ENCODE measurements at regions not wholly inside any gene's neighbourhood (a gene's known extent, or its start where the extent isn't known, plus 50 kb on each side); places are given as distances from the start of the nearest gene placed in this dataset.

DNA sequence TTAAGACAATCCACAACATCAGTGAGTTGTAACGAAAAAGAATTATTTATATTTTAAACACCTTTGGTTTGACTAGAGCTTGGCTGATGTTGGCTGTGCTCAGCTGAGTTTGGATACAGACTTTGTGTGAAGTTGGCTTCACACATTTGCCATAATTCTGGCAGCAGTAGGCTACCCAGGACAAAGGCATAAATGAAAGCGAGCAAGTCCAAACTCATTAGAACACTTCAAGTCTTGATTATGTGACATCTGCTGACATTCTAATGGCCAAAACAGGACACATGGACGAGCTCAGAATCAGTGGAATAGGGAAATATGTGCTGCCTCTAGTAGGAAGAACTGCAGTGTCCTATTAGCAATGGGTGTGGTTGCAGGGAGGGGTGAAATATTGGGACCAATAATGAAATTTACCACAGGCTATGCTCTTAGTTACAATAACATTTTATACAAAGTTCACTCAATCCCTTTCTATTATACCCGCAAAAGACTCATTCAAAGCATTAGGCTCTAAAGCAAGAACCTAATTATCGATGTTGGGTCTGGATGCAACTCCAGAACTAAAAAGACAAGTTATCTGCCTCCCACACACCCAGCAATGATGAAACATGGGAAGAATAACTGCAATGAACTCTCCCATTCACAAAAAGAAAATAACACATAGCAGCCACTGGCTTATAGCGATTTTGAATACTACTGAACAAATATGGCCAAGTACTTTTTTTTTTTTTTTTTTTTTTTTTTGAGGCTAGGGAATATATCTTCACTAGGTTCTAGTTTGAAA is 493.9 kb upstream of the RASGRP1 start:
- no peak for DNase-seq (ENCODE audit: low spot score in 2 of 2)

DNA sequence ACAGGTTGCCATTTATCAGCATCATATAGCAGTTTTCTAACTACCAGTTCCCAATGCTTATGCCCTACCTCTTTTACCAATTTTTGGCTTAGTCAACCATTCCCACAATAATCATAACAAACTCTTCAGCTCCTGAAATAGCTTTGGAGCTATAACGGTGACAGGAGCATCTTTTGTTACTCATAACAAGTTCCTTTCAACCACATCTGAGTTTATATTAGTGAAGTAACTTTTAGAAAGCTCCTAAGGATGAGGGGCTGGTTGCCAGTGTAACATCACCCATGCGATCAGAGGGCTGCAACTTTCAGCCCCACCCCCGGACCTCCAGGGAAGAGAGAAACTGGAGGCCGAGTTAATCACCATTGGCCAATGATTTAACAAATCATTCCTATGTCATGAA is 495.3 kb upstream of the RASGRP1 start:
- DNase-seq (ENCODE audit: low spot score in 2 of 2) (no peak), FAIRE-seq (no peak)

More for the DNA sequence above, 493.9 kb upstream of the RASGRP1 start:
- no peak for FAIRE-seq

GRCh38 chr15:39061952-39062464 is 497.4 kb upstream of the RASGRP1 start:
- DNase-seq (ENCODE audit: low spot score in 2 of 2) = no peak
- no peak for FAIRE-seq

- FAIRE-seq = no peak
Observed at GRCh38 chr15:39066677-39067076, 502.1 kb upstream of the RASGRP1 start.

DNA sequence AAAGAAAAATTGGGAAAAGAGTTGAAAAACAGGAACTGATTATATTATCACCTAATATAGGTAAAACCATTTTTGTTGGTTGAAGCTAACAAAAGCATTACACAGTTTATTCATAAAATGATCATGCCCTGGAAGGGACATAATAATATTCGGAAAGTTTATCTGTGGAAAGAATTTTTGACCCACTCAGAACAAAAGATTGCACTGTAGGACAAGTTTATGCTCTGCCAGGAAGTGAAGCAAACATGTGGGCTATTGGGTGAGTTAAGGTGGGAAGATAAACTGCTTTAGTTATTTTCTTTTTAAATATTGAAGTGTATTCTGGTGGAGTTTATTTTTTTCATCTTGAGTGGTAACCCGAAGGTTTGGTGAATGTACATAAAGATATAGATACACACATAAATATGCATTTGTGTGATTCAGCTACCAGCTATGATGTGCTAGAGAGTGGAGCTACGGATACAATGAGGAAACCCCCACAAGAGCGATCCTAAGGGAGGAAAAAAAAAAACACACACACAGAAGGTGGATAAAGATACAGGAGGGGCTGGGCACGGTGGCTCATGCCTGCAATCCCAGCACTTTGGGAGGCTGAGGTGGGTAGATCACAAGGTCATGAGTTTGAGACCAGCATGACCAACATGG is 506.4 kb upstream of the THBS1 start:
- DNase-seq (ENCODE audit: low spot score in 2 of 2) (no peak), FAIRE-seq (no peak)

More at GRCh38 chr15:39066677-39067076, 502.1 kb upstream of the RASGRP1 start:
- no peak for DNase-seq (ENCODE audit: low spot score in 2 of 2)

DNA sequence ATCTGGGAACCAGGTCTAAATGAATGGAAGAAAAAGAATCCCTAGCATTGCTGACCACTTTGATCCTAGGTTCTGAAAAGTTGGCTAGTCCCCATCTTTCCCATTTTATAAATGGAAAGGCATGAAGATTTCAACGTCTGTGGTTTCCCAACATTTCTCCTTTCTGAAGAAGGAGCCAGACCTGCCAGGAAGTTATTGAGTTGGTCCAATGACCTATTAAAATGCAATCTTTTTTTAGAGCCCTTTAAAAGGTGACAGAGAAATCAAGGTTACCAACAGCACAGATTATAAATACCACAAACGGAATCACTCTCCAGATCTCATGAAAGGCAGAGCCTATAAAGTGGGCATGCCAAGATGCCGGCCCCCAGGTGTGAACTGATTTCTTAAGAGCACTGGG is 505.6 kb upstream of the THBS1 start:
- DNase-seq (ENCODE audit: low spot score in 2 of 2) = no peak

GRCh38 chr15:39075756-39076341 is 505.0 kb upstream of the THBS1 start:
- DNase-seq (ENCODE audit: low spot score in 2 of 2) (no peak), FAIRE-seq (no peak)

More for the DNA sequence above, 505.6 kb upstream of the THBS1 start:
- FAIRE-seq = no peak

DNA sequence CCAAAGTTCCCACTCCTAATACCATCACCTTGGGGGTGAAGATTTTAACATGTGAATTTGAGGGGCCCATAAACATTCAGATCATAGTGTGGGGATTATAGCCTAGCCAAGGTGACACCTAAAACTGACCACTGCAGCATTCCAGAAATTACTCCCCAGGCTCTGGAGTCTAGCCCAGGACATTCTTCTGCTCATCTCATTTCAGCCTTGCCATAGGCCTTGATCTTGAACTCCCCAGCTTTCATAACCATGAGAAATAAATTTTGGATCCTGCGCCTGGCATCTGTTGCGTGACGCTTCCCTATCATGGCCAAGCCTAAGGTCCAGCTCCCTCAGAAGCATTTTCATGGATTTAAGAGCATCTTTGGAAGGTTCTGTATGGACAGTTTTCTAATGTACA is 502.9 kb upstream of the THBS1 start:
- DNase-seq (ENCODE audit: low spot score in 2 of 2) = no peak
- no peak for FAIRE-seq

GRCh38 chr15:39079296-39079847 is 501.5 kb upstream of the THBS1 start:
- FAIRE-seq = no peak
- no peak for DNase-seq (ENCODE audit: low spot score in 2 of 2)

DNA sequence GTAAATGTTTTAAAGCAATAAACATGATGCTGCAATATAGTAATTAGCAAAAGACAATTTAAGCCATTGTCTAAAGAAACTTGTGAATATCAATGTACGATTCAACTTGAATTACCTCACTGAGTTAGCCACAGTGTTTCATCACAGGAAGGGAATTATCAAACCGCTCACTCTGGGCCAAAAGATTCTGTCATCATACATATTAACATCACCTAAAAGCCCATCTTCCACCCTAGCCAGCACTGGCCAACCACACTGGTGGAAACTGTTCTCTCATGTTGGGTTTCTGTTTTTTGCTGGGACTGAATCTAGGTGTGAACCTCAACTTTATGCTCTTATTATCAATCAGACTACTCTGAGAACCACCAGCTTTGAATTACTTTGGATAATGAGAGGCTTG is 497.7 kb upstream of the THBS1 start:
- no peak for FAIRE-seq
- no peak for DNase-seq (ENCODE audit: low spot score in 2 of 2)

DNA sequence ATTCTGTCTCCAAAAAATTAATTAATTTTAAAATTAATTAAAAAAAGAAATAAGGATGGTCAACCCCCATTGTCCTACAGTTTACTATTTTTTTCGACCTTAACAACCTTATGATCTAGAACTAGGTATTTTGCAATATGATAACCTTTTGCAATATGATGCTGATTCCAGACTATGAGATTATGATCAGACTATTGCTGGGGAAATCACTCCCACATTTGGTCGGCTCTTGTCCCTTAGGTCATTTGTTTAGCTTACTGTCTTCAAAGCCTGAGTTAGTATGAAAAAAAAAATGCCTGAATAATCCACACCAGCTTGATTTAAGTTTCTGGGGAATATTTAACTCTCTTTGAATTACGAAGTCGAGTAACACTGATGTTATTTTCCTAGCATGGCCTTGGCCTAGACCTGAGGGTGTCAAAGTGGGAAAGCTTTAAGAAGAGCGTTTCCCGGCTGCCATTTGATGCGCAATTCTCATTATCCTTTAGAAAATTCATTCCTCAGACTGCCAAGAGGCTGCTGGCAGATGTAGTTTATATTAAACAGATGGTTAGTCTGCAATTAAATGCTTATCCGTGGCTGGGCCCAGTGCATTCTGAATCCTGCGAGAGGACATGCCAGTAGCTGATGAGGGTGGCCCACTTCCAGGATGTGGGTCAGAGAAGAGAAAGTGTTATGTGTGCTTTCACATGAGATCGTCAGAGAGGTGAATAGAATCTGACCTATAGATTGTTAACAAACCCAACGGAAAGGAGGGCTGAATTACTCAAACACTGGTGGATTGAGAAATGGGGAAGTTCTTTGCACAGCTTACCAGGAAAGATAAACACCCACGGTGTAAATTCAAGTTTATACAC is 496.0 kb upstream of the THBS1 start:
- DNase-seq (ENCODE audit: low spot score in 2 of 2) (peak in 1 of 2 donors; percentile 12), FAIRE-seq (no peak)

DNA sequence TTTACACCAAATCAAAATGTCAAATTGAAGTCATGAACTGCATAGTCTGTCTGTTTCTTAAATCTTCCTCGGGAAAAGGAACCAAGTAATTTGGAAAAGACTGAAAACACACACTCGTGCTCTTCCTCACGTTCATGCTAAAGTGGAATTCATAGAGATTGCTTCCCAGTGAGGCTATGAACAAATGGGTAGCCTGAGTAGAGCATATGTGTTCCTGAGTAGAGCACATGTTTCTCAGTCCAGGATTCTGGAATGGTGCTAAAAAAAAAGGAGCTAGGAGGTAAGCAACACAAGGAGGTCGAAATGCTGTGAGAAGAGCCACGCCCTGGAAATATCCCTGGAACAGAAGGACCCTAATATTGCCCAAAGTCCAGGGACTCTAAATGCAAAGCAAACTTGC is 494.2 kb upstream of the THBS1 start:
- DNase-seq (ENCODE audit: low spot score in 2 of 2) = no peak
- no peak for FAIRE-seq

DNA sequence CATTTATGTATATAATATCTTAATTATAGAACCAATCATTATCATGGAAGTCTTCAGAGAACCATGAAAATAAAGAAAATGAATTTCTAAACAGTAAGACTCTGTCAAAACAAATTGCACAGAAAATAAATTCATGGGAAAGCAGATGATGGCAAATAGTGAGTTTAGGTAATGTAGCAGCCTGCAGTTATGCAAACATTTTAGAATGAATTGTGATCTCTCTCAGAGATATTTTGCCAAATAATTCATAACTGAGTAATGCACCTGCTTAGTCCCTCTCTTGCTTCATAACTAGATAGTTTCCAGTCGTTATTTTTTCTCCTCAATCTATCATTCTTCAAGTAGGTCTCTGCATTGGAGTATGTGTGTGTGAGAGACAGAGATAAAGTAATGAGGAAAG is 492.7 kb upstream of the THBS1 start:
- FAIRE-seq (no peak), DNase-seq (ENCODE audit: low spot score in 2 of 2) (no peak)

- no peak for FAIRE-seq
- DNase-seq (ENCODE audit: low spot score in 2 of 2) = no peak
Observed at GRCh38 chr15:39092354-39092753, 488.5 kb upstream of the THBS1 start.

GRCh38 chr15:39092761-39093160 is 488.1 kb upstream of the THBS1 start:
- FAIRE-seq = no peak
- no peak for DNase-seq (ENCODE audit: low spot score in 2 of 2)

DNA sequence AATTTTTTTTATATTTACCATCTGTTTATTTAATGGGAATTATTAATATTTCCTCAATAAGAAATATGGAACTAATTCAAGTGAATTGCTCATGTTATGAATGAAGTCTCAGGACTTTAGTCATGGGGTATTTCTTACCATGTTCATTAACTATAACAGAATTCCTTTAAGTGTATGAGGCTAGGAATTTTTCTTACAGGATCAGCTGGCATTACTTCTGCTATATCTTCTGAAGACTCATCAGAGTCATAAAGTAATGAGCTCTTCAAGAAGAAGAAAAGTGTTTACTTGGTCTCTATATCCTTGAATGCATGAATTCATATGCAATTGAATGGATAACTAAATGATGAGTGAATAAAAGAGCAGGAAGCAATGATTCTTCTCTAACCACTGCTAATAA is 486.8 kb upstream of the THBS1 start:
- DNase-seq (ENCODE audit: low spot score in 2 of 2) (no peak), FAIRE-seq (no peak)

- DNase-seq (ENCODE audit: low spot score in 2 of 2) (no peak), FAIRE-seq (no peak)
Observed at GRCh38 chr15:39095218-39095879, 485.5 kb upstream of the THBS1 start.

GRCh38 chr15:39096608-39097205 is 484.2 kb upstream of the THBS1 start:
- no peak for FAIRE-seq

GRCh38 chr15:39099524-39099923 is 481.4 kb upstream of the THBS1 start:
- DNase-seq (ENCODE audit: low spot score in 2 of 2) (no peak), FAIRE-seq (no peak)

More at GRCh38 chr15:39096608-39097205, 484.2 kb upstream of the THBS1 start:
- no peak for DNase-seq (ENCODE audit: low spot score in 2 of 2)

Measured in frontal cortex (tissue), 3 donors.